HUES6 (cell line): ENCODE measurements at regions not wholly inside any gene's neighbourhood (a gene's known extent, or its start where the extent isn't known, plus 50 kb on each side); places are given as distances from the start of the nearest gene placed in this dataset.

Experiments used
- H3K27ac ChIP-seq: 2 replicates; pipeline ENCODE4 v1.7.0; 2013; ENCODE audit warnings: low read depth, mild to moderate bottlenecking, low read length, inconsistent platforms
- H3K27me3 ChIP-seq: 2 replicates; pipeline ENCODE4 v1.6.1; 2013; ENCODE audit warnings: low read length; ENCODE audit not compliant: control insufficient read depth, insufficient read depth
- H3K36me3 ChIP-seq: 2 replicates; pipeline ENCODE4 v1.6.1; 2013; ENCODE audit warnings: low read length; ENCODE audit not compliant: control insufficient read depth, insufficient read depth
- H3K4me1 ChIP-seq: 2 replicates; pipeline ENCODE4 v1.6.1; 2013; ENCODE audit warnings: low read length; ENCODE audit not compliant: control insufficient read depth, insufficient read depth
- H3K4me3 ChIP-seq: 2 replicates; pipeline ENCODE4 v1.5.1; 2013; ENCODE audit warnings: low read depth, low read length
- H3K9ac ChIP-seq: one replicate; pipeline ENCODE4 v1.6.1; 2013; ENCODE audit warnings: mild to moderate bottlenecking, low read length
- H3K9me3 ChIP-seq: 2 replicates; pipeline ENCODE4 v1.6.1; 2013; ENCODE audit warnings: low read depth, low read length; ENCODE audit not compliant: control insufficient read depth, insufficient read depth

GRCh38 chr2:122061206-122061605 is 305.8 kb downstream of the TSN start:
- Histone ChIP-seq H3K9me3 (no peaks in the 10 kb centered on the region), H3K27me3 (no peaks in the 10 kb centered on the region), H3K36me3 (no peaks in the 10 kb centered on the region), H3K4me1 (peaks cover 10% of the 10 kb centered on the region), H3K4me3 (no peak overlapping the region), H3K27ac (no peak overlapping the region), H3K9ac (no peak overlapping the region)

GRCh38 chr2:122061831-122062230 is 306.4 kb downstream of the TSN start:
- no peaks in the 10 kb centered on the region for H3K9me3 ChIP-seq
- peaks cover 7% of the 10 kb centered on the region; the same call in 1 of the 2 replicates for H3K4me1 ChIP-seq
- H3K36me3 ChIP-seq, result no peaks in the 10 kb centered on the region
- no peak overlapping the region for H3K27ac ChIP-seq
- no peak overlapping the region for H3K9ac ChIP-seq
- H3K27me3 ChIP-seq, result no peaks in the 10 kb centered on the region
- no peak overlapping the region for H3K4me3 ChIP-seq

GRCh38 chr2:122062506-122062905 is 307.1 kb downstream of the TSN start:
- H3K36me3 ChIP-seq, result no peaks in the 10 kb centered on the region
- H3K4me3 ChIP-seq, result no peak overlapping the region
- H3K9ac ChIP-seq, result no peak overlapping the region
- no peaks in the 10 kb centered on the region for H3K9me3 ChIP-seq
- H3K27ac ChIP-seq, result no peak overlapping the region
- peaks cover 7% of the 10 kb centered on the region; the same call in 1 of the 2 replicates for H3K4me1 ChIP-seq
- no peaks in the 10 kb centered on the region for H3K27me3 ChIP-seq

- peaks cover 7% of the 10 kb centered on the region; the same call in 1 of the 2 replicates for H3K4me1 ChIP-seq
- H3K27me3 ChIP-seq, result no peaks in the 10 kb centered on the region
- no peaks in the 10 kb centered on the region for H3K9me3 ChIP-seq
- no peak overlapping the region for H3K9ac ChIP-seq
- H3K27ac ChIP-seq, result no peak overlapping the region
- no peaks in the 10 kb centered on the region for H3K36me3 ChIP-seq
- H3K4me3 ChIP-seq, result no peak overlapping the region
Measured at GRCh38 chr2:122063716-122064115, 308.3 kb downstream of the TSN start.

- Histone ChIP-seq H3K9me3 (no peaks in the 10 kb centered on the region), H3K4me1 (no peaks in the 10 kb centered on the region; the same call in 1 of the 2 replicates), H3K27me3 (no peaks in the 10 kb centered on the region), H3K36me3 (no peaks in the 10 kb centered on the region), H3K4me3 (no peak overlapping the region), H3K9ac (no peak overlapping the region), H3K27ac (no peak overlapping the region)
Measured at GRCh38 chr2:122070241-122070731, 314.8 kb downstream of the TSN start.

GRCh38 chr2:122072666-122073065 is 317.2 kb downstream of the TSN start:
- Histone ChIP-seq H3K9ac (no peak overlapping the region), H3K36me3 (no peaks in the 10 kb centered on the region), H3K27ac (no peak overlapping the region; the same call in 1 of the 2 replicates), H3K4me1 (no peaks in the 10 kb centered on the region; the same call in 1 of the 2 replicates), H3K27me3 (no peaks in the 10 kb centered on the region), H3K9me3 (no peaks in the 10 kb centered on the region), H3K4me3 (no peak overlapping the region)

GRCh38 chr2:122074201-122074600 is 318.8 kb downstream of the TSN start:
- no peaks in the 10 kb centered on the region for H3K9me3 ChIP-seq

GRCh38 chr2:122075381-122075780 is 319.9 kb downstream of the TSN start:
- H3K36me3 ChIP-seq, result no peaks in the 10 kb centered on the region
- no peaks in the 10 kb centered on the region; the same call in 1 of the 2 replicates for H3K4me1 ChIP-seq
- no peaks in the 10 kb centered on the region for H3K27me3 ChIP-seq
- no peak overlapping the region for H3K4me3 ChIP-seq
- no peaks in the 10 kb centered on the region for H3K9me3 ChIP-seq
- H3K27ac ChIP-seq, result no peak overlapping the region
- no peak overlapping the region for H3K9ac ChIP-seq

More at GRCh38 chr2:122074201-122074600, 318.8 kb downstream of the TSN start:
- no peak overlapping the region for H3K27ac ChIP-seq
- H3K36me3 ChIP-seq, result no peaks in the 10 kb centered on the region
- no peak overlapping the region for H3K9ac ChIP-seq
- no peak overlapping the region for H3K4me3 ChIP-seq
- no peaks in the 10 kb centered on the region; the same call in 1 of the 2 replicates for H3K4me1 ChIP-seq
- no peaks in the 10 kb centered on the region for H3K27me3 ChIP-seq

- Histone ChIP-seq H3K9ac (no peak overlapping the region), H3K27ac (no peak overlapping the region), H3K36me3 (no peaks in the 10 kb centered on the region), H3K9me3 (no peaks in the 10 kb centered on the region), H3K4me1 (peaks cover 9% of the 10 kb centered on the region), H3K4me3 (no peak overlapping the region), H3K27me3 (no peaks in the 10 kb centered on the region)
Measured at GRCh38 chr2:122077114-122077513, 321.7 kb downstream of the TSN start.

GRCh38 chr2:122077771-122078170 is 322.3 kb downstream of the TSN start:
- Histone ChIP-seq H3K9ac (no peak overlapping the region), H3K4me3 (no peak overlapping the region), H3K9me3 (no peaks in the 10 kb centered on the region), H3K4me1 (peaks cover 9% of the 10 kb centered on the region), H3K27me3 (no peaks in the 10 kb centered on the region), H3K36me3 (no peaks in the 10 kb centered on the region), H3K27ac (no peak overlapping the region)

GRCh38 chr2:122078451-122078850 is 323.0 kb downstream of the TSN start:
- Histone ChIP-seq H3K9ac (no peak overlapping the region), H3K27me3 (no peaks in the 10 kb centered on the region), H3K27ac (no peak overlapping the region), H3K4me1 (peaks cover 9% of the 10 kb centered on the region), H3K4me3 (no peak overlapping the region), H3K36me3 (no peaks in the 10 kb centered on the region), H3K9me3 (no peaks in the 10 kb centered on the region)

- Histone ChIP-seq H3K4me3 (no peak overlapping the region), H3K27ac (no peak overlapping the region), H3K36me3 (no peaks in the 10 kb centered on the region), H3K27me3 (no peaks in the 10 kb centered on the region), H3K9ac (no peak overlapping the region), H3K4me1 (peaks cover 9% of the 10 kb centered on the region), H3K9me3 (no peaks in the 10 kb centered on the region)
Measured at GRCh38 chr2:122079844-122080243, 324.4 kb downstream of the TSN start.
